Activated CD4-positive, alpha-beta T cell treated with anti-CD3 and anti-CD28 coated beads, Interleukin-2, amount 50 U/mL, for 16 hours (primary cell): ENCODE measurements at regions not wholly inside any gene's neighbourhood (a gene's known extent, or its start where the extent isn't known, plus 50 kb on each side); places are given as distances from the start of the nearest gene placed in this dataset.
"Not testable (repeated sequence)": the region's sequence is repeated elsewhere in the genome, so short reads cannot be mapped to it uniquely, and the experiment has no call there.

Experiments used
- DNase-seq: peaks from one replicate; pipeline ENCODE4 v3.0.0-alpha.2; 2020

DNA sequence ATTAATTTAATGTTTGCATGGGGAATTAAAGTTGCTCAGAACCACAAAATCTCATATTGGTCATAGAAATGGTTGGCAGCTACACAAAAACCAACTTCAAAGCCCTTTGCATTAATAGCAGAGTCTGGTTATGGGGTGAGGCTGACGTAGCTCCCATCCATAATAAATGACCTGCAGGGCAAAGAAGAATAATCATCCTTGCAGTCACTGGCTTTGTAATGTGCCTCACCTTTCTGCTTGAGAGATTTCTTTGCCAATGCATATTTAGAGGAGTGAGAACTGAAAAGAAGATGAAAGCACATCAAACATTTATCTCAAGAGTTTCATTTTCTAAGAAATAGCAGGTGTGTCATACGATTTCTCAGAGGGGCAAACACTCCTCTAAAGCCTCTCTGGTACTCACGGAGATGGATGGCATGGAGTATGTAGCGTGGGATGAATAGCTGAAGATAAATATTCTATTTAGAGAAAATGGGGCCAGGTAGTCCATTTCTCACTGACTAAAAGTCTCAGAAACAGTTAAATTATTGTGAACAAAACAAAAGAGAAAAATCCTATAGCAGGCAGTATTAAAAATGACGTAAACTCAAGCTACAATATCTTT, 1491.9 kb downstream of the FAM181B start:
- DNase-seq = no peak

DNA sequence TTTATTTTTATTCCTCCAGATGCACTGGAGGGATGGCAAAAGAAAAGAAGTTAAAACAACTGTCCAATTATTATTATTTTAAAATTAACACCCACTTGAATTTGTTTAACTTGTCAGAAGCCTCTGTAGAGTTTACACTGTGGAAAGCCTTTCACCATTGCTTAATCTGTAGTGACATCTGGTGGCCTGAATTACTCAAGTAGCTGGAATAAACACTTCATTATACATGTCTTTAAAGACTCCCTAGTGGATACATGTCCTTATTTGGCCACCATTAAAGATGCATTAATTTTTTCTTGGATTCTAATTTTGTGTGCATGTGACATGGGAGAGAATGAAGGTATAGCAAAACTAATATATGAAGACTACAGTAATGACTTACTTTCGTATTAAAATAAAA, 1496.5 kb downstream of the FAM181B start:
- peak; percentile 3 for DNase-seq

DNA sequence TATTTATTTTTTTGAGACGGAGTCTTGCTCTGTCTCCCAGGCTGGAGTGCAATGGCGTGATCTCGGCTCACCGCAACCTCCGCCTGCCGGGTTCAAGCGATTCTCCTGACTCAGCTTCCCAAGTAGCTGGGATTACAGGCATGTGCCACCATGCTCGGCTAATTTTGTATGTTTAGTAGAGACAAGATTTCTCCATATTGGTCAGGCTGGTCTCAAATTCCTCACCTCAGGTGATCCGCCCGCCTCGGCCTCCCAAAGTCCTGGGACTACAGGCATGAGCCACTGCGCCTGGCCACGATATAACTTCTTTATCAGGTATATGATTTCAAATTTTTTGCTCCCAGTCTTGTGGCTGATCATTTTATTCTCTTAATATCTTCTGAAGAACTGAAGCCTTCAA, 1506.3 kb downstream of the FAM181B start:
- DNase-seq = not testable (repeated sequence)

DNA sequence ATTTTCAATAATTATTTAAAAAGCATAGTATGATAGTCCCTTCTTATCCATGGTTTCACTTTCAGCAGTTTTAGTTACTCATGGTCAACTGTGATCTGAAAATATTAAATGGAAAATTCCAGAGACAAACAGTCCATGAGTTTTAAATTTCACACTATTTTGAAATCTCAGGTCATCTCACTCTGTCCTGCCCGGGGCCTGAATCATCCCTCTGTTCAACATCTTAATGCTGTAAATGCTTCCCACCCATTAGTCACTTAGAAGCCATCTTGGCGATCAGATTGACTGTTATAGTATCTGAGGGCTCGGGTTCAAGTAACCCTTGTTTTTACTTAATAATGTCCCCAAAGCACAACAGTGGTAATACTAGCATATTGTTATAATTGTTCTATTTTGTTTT, 1509.3 kb downstream of the FAM181B start:
- no peak for DNase-seq

DNA sequence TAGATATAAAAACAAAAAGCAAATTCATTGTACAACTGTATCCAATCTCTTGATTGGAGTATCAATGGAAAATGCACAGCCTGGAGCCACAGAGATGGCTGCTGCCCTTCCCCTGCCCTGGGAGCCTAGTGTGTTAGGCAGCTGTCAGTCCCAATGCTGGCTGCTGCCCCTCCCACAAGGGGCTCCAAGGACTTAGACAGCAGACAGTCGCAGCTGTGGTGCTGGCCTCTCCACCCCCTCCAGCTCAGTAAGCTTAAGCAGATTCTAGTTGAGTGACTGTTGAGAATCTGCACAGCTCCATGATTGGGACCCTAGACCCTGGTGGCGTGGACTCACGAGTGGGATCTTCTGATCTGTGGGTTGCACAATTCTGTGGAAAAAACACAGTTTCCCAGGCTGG, 1511.2 kb downstream of the FAM181B start:
- no peak for DNase-seq

DNA sequence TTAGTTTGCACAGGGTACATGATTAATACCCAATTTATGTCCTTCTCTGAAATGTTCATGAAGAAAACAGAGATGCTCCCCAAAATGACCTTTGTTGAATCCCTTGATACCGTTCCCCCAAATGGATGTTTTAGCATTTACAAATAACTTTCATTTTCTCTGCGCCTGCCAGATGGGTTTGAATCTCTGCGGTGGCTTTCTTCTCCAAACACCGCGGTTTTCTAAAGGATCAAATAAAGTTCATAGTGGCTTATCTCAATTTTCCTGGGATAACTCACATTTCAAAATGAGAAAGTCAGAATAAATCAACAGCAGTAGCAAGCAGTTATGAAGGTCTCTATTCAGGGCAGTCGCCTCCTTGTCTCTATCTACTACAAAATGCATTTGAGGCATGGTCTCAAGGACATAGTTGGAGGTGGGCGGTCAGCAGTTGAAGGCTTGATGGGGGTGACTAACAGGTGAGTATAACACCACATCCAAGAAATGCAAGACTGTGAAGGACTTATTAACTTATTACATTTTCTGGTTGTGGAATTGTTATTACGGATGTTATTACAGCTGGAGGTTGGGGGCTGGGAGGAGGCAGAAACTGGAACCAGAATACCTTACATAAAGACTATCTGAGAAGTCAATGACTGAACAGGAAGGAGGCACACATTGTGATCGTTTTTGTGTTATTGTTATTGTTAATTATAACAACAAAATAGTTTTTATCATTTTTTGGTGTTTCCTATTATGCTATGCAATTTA, 1513.3 kb downstream of the FAM181B start:
- no peak for DNase-seq

DNA sequence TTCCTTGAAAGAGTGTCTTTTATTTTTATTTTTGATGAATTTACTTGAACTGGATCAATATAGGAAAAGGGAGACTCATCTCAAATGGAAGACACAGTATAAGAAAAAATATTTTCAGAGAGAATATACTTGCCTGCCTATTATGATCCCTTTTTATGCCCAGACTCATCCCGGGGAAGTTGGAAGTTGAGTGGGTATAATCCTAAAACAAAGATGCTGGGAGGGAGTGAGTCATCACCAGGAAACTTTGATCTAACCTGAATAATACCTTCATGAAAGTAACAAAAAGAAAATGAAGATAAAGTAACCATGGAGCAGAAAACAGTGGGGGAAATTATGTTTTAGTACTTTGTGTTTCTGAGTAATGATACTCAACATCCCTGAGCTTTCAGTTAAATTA, 1514.0 kb downstream of the FAM181B start:
- no peak for DNase-seq

DNA sequence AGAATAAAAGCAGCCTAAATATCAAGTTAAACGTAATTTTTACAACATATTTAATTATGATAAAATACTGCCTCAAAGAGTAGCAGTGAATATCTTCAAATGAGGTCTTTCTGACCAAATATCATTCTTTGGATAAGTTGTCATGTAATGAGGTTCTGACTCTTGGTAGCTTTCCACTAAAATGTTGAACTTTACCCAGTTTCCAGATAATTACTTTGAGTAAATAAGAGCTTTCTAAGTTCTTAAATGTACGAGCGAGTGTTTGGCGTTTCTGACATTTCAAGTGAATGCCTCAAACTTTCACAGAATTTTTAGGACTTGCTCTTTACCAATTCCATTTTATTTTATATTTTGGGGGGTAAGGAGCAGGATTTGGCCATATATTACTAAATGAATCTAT, 1515.2 kb downstream of the FAM181B start:
- no peak for DNase-seq

DNA sequence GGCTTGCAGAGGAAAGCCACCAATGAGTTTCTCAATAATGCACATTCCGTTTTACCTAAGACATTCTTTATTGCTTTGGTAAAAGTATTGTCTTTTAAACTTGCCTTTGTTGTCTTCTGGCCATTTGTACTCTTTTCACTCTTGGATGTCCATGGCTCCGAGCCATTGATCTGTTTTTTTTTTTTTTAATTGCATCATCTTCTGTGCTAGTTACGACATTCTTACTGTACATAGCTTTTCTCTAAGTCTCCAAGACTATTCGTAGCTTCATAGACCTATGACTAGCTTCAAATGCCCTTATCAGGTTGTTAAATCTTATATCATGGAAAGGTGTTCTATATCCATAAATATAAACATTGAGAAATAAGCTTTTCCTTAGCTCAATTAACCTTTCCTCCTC, 1522.6 kb downstream of the FAM181B start:
- DNase-seq = no peak

DNA sequence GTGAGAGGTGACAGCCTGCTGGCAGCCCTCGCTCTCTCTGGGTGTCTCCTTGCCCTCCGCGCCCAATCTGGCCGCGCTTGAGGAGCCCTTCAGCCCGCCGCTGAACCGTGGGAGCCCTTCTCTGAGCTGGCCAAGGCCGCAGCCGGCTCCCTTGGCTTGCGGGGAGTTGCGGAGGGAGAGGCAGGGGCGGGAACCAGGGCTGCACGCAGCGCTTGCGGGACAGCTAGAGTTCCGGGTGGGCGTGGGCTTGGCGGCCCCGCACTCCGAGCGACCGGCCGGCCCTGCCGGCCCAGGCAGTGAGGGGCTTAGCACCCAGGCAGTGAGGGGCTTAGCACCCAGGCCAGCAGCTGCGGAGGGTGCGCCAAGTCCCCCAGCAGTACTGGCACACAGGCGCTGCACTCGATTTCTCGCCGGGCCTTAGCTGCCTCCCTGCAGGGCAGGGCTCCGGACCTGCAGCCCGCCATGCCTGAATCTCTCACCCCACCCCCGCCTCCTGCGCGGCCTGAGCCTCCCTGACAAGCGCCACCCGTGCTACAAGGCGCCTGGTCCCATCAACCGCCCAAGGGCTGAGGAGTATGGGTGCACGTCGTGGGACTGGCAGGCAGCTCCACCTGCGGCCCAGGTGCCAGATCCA, 1526.1 kb downstream of the FAM181B start:
- no peak for DNase-seq

DNA sequence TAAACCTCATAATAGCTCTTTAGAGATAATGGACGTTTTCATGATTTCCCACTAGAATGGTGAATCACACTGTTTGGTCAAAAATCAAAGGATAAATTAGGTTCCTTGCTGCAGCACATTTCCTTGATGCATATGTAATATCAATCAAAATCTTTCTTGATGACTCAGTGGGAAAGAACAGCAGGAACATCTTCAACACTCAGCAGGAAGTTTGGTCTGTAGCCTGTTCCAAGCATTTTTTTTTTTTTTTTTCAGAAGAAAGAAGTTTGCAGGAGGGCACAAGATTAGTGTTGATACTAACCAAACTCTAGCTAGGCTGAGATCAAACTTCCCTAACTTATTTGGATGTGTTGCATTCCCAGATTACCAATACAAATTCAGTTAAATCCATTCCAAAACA, 1529.8 kb downstream of the FAM181B start:
- DNase-seq = no peak

DNA sequence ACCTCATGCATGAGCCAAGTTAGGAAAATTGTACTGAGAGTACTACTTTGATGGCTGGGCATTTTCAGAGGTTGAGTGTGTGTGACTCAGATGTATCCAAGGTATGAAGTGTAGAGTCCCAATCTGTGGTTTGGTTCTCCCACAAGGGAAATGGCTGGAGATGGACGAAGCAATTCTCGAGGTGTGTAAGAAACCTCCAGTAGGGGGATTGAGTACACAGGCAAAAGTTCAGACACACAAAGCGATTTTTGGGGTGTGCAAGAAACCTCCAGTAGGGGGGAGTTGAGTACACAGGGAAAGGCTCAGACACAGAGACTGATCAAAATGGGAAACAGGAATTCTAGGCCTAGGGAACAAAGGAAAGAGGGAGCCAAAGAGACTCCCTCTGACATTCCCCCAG, 1536.3 kb downstream of the FAM181B start:
- DNase-seq = no peak

DNA sequence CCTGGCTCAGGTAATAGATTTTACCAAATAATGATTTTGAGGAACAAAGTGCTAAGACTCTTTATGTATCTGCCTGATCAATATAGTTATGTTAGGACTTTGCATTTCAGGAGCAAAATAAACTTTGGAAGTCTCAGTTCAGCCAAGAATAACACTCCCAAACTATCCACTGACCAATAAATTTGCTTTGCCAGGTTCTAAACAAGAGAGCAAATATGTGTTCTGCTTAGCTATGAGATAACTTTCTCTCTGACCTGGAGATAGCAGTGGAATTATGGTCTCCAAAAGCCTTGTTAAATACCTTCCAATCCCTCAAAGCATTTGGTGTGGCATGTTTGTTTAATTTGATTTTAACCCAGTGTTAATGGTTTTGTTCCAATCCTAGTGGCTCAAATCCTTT, 1541.1 kb downstream of the FAM181B start:
- DNase-seq = no peak

DNA sequence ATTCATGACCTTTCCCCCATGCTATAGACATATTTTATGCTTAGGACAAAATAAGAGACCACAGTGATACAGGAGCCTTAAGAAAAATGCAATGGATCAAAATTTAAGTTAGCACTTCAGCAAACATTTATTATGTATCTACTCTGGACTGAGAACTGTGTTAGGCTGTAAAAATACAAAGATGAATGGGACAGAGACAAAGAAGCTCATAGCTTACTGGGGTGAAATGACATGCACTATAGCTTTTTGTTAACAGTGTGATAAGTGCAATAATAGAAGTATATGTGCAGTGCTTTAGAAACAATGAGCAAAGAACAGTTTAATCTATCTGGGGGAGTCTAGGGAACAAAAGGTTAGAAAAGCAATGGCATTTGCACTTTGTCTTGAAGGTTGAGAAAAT, 1543.1 kb downstream of the FAM181B start:
- DNase-seq = no peak

DNA sequence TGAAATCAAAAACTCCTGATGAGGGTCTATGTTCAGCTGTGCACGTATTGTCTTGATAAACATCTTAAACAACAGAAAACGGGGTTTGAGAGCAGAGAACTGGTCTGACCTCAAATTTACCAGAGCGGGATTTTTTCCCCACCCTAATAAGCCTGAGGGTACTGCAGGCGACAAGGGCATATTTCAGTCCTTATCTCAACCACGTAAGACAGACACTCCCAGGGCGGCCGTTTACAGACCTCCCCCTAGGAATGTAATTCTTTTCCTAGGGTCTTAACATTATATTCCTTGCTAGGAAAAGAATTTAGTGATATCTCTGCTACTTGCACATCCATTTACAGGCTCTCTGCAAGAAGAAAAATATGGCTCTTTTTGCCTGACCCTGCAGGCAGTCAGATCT, 1546.6 kb downstream of the FAM181B start:
- not testable (repeated sequence) for DNase-seq

DNA sequence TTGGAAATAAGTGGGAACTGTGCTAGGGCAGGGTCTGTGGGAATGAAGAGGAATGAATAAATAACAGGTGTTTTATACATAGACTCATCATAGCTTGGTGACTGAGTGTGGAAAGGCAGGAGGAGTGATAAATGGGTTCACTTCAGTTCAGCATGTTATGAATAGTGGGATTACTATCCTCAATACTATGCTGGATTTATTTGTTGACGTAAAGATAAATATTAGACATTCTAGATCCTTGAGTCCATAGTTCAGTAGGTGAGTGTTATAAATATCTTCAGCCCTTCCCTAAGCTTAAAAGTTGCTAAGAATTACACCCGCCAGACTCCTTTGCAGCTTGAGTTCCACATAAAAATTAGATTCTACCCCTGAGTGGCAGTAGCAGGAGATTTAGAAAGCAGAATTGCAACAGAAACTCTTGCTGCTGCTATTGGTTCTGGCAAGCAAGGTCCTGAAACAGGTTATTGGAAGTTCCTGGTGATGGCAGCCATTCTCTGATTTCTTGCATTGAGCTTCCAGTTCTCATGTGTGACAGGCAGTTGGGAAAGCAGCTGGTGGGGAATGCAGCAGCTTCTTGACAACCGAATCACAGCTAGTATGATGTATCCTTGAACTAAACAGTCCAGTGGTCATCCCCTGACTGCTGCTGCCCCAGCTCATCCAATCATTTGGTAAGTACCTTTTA, 1558.9 kb downstream of the FAM181B start:
- DNase-seq = no peak

DNA sequence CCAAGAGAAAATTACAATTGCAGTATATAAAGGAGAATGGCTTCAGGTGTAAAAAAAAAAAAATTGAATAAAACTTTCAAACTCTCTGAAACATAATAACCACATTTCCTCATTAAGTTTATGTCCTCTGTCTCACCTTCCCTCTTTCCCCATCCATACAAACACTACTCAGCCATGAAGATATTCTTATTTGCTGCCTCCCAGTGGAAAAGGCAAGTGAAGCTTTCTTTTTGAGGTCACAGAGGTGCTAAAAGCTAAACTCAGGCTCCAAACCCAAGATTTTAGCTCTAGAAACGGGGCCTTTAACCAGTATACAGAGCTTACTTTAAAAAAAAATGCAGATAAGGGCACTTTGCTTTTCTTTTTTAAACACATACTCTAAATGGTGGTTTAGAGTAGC, 1568.5 kb downstream of the FAM181B start:
- no peak for DNase-seq

DNA sequence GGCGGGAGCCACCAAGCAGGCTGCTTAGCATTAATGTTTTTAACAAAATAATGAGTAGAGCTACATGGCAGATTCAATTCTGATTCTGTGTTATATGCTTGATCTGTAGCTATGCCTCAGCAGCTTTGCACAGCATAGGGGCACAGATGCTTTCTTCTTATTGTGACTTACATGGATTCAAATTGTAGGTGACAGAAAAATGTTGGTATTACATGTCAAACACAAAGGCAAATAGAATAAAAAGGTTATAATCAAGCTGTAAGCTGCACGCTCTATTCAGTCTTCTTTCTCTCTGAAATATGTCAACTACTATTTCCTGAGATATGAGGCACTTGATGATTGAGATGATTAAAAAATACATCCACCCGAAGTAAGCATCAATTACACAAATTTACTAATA, 1573.8 kb downstream of the FAM181B start:
- no peak for DNase-seq

DNA sequence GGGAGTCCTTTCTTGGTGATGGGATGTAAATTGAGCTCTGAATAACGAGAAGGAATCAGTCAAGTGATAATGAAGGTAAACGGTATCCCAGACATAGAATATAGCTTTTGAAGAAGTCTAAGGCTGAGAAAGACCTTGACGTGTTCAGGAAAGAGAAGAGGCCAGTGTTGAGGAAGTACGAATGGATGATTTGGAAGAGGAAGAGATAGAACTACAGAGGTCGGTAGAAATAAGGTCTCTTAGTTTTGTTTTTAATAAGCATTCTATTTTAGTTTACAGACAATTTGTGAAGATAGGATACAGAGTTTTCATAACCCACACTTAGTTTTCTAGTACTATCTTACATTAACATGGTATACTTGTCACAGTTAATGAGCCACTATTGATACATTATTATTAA, 1598.1 kb downstream of the FAM181B start:
- no peak for DNase-seq

DNA sequence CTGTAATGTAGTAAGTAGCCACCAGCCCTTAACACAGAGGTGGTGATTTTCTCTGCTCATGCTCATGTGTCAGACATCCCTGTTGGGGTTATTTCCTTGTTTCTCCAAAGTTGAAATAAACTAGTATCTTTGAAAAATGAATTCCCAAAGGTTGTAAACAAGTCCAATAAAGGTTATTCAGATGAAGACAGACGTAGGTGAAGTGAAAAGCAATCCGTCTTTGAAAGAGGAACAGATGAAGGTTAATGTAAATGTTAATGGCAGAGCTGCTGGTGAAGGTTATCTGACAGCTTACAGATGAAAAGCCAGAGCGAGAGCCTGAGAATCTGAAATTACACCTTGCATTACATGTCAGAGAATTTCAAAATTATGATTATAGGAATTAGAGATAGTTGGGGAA, 1604.0 kb downstream of the FAM181B start:
- DNase-seq = no peak

DNA sequence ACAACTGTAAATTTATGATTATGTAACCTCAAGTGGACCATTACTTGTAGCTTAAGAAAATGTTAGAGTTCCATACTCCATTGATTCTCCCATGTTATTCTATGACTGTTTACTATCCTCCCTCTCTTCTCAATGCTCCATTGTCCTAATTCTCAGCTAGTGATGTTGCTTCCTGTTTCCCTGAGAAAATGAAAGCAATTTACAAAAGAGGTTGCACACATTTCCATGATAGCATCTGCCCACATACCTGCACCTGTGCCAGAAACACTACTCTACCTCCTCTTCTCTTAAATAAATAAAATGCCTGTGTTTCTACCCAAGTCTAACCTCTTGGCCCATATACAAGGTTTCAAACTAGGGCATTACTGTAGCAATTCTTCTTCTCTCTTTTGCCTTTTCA, 1620.9 kb downstream of the FAM181B start:
- no peak for DNase-seq

DNA sequence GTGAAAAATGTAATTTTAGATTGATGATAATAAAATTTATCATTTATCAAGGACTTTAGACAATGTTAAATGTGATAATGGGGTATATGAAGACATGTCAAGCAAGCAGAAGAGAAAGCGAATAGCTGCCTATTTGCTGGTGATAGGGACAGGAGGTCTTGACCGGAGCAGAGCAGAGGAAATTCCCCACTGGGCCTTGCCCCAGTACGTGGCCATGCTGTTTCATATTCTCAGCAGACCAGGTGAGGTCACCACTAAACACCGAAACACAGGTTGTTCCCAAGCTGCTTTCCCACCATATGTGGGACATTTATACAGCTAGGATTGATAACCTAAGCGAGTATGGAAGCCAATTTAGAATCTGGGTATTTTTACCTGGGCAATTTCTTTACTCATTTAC, 1629.6 kb downstream of the FAM181B start:
- no peak for DNase-seq

DNA sequence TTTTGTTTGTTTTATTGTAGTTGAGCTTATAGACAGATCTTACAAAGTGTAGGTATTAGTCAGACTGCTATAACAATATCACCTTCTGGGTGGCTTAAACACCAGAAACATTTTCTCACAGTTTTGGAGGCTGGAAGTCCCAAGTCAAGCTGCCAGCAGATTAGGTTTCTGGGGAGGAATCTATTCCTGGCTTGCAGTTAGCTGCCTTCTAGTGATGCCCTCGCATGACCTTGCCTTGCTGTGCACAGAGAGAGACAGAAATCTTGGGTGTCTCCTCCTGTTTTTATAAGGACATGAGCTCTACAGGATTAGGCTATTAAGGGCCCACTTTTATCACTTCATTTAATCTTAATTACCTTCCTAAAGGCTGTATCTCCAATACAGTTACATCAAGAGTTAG, 1635.2 kb downstream of the FAM181B start:
- DNase-seq = no peak

DNA sequence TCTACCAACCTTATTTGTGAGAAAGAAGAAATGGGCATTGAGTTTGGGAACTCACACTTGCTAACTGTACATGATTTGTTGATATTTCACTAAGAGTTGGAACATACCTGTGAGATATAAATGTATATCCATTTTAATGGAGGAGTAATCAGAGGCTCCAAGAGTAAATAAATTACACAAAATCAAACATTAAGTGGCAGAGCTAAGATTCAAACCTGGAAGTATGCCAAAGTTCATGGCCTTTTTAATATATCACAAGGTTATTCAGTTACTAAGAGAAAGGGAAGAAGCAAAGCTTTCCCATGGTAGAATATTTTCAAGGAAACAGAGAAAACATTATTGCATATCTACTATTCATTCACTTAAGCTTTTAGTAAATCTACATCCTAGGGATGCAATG, 1641.1 kb downstream of the FAM181B start:
- no peak for DNase-seq
